H1 (cell line): ENCODE measurements at regions not wholly inside any gene's neighbourhood (a gene's known extent, or its start where the extent isn't known, plus 50 kb on each side); places are given as distances from the start of the nearest gene placed in this dataset.

Source experiments
- CTCF ChIA-PET: fragments of 300-600 bp; sonication (Branson Sonifier 250); formaldehyde crosslinking; loops from one replicate; lab custom pipeline; 2021; ENCODE audit not compliant: partially characterized antibody; lab: Charles Lee
- POLR2A ChIA-PET: fragments of 300-600 bp; sonication (Branson Sonifier 250); formaldehyde crosslinking; loops from one replicate; lab custom pipeline; 2021; ENCODE audit warnings: inconsistent platforms; ENCODE audit not compliant: partially characterized antibody; lab: Charles Lee
- DNase-seq, 2 experiments: peaks; one replicate each; pipeline versions ENCODE4 v3.0.0 to v3.0.0-alpha.2; 2010 to 2022; ENCODE audit warnings: low spot score in 2 of 2, low read depth in 1 of 2, mixed read lengths in 1 of 2
- FAIRE-seq: peaks from 2 replicates; lab custom pipeline; 2011; peaks lifted over from hg19 to GRCh38; lab: Jason Lieb, UNC
- H2AFZ ChIP-seq: 2 replicates; pipeline ENCODE4 v1.8.1; 2012; ENCODE audit warnings: low read length, inconsistent platforms
- H2AK5ac ChIP-seq: 2 replicates; pipeline ENCODE4 v1.6.1; 2013; ENCODE audit warnings: low read depth, low read length
- H2BK120ac ChIP-seq: replicated peaks from 2 replicates; pipeline ENCODE3; 2013; ENCODE audit warnings: low read depth, low read length, inconsistent platforms
- H2BK12ac ChIP-seq: 2 replicates; pipeline ENCODE4 v1.6.1; 2013; ENCODE audit warnings: low read depth, low read length
- H2BK15ac ChIP-seq: 2 replicates; pipeline ENCODE4 v1.6.1; 2013; ENCODE audit warnings: low read length
- H2BK20ac ChIP-seq: 2 replicates; pipeline ENCODE4 v1.6.1; 2013; ENCODE audit warnings: low read length
- H2BK5ac ChIP-seq: 2 replicates; pipeline ENCODE4 v1.6.1; 2013; ENCODE audit warnings: low read depth, low read length
- H3K14ac ChIP-seq: 2 replicates; pipeline ENCODE4 v1.6.1; 2013; ENCODE audit warnings: inconsistent platforms; ENCODE audit not compliant: insufficient read length
- H3K18ac ChIP-seq: 2 replicates; pipeline ENCODE4 v1.6.1; 2013; ENCODE audit warnings: low read length; ENCODE audit errors: extremely low read depth
- H3K23ac ChIP-seq: 2 replicates; pipeline ENCODE4 v1.6.1; 2013; ENCODE audit warnings: inconsistent platforms; ENCODE audit not compliant: insufficient read length
- H3K23me2 ChIP-seq: 2 replicates; pipeline ENCODE4 v1.6.1; 2013; ENCODE audit warnings: low read depth, low read length
- H3K27ac ChIP-seq: 2 replicates; pipeline ENCODE4 v1.6.1; 2011; ENCODE audit warnings: low read depth, low read length, inconsistent platforms
- H3K27me3 ChIP-seq, 4 experiments: replicated peaks in 1 of 4; 1 replicate in 1 of 4; 2 replicates in 3 of 4; pipeline versions ENCODE4 v1.6.1 to v1.8.1; 2011 to 2013; ENCODE audit warnings: low read length in 3 of 4, mild to moderate bottlenecking in 3 of 4, inconsistent platforms in 2 of 4, mixed read lengths in 2 of 4, moderate library complexity in 1 of 4; ENCODE audit not compliant: control insufficient read depth in 3 of 4, insufficient read depth in 3 of 4; ENCODE audit errors: extremely low read depth in 1 of 4
- H3K36me3 ChIP-seq, 4 experiments: 2 replicates each; pipeline versions ENCODE4 v1.6.1 to v1.8.1; 2011 to 2013; ENCODE audit warnings: mild to moderate bottlenecking in 4 of 4, low read length in 3 of 4, moderate library complexity in 2 of 4, control low read depth in 1 of 4, inconsistent platforms in 1 of 4; ENCODE audit not compliant: insufficient read depth in 4 of 4, control insufficient read depth in 2 of 4
- H3K4ac ChIP-seq: replicated peaks from 2 replicates; pipeline ENCODE3; 2013; ENCODE audit warnings: low read length, low read depth, mixed read lengths, inconsistent platforms; ENCODE audit not compliant: insufficient read length
- H3K4me1 ChIP-seq, 4 experiments: replicated peaks in 1 of 4; 1 replicate in 1 of 4; 2 replicates in 3 of 4; pipeline versions ENCODE4 v1.6.1 to v1.8.1; 2011 to 2013; ENCODE audit warnings: low read length in 3 of 4, inconsistent platforms in 2 of 4, mixed read lengths in 1 of 4; ENCODE audit not compliant: insufficient read depth in 4 of 4, control insufficient read depth in 3 of 4
- H3K4me2 ChIP-seq, 2 experiments: 2 replicates each; pipeline versions ENCODE4 v1.6.1 to v1.8.1; 2011 to 2013; ENCODE audit warnings: low read depth in 2 of 2, low read length in 2 of 2, control low read depth in 1 of 2, inconsistent platforms in 1 of 2, mild to moderate bottlenecking in 1 of 2; ENCODE audit not compliant: insufficient read depth in 1 of 2
- H3K4me3 ChIP-seq, 4 experiments: fragments of 200-600, 300-600 bp in 1 of 4; sonication (generic), shearing (Covaris generic), sonication (Bioruptor Twin) in 1 of 4; 2 replicates each; pipeline versions ENCODE4 v1.5.1 to v1.8.1; 2011 to 2016; ENCODE audit warnings: low read length in 4 of 4, low read depth in 3 of 4, control low read depth in 2 of 4, inconsistent platforms in 2 of 4, mild to moderate bottlenecking in 2 of 4, mixed read lengths in 1 of 4, moderate library complexity in 1 of 4; ENCODE audit not compliant: insufficient read depth in 2 of 4; ENCODE audit errors: extremely low read depth in 1 of 4
- H3K56ac ChIP-seq: replicated peaks from 2 replicates; pipeline ENCODE3; 2013; ENCODE audit warnings: low read depth, mild to moderate bottlenecking, mixed read lengths, low read length, inconsistent platforms; ENCODE audit not compliant: insufficient read length
- H3K79me1 ChIP-seq: 2 replicates; pipeline ENCODE4 v1.6.1; 2013; ENCODE audit warnings: low read depth, low read length, control low read depth
- H3K79me2 ChIP-seq, 2 experiments: 2 replicates each; pipeline versions ENCODE4 v1.6.1 to v1.8.1; 2012 to 2013; ENCODE audit warnings: low read length in 2 of 2, mild to moderate bottlenecking in 2 of 2, inconsistent platforms in 1 of 2; ENCODE audit not compliant: insufficient read depth in 2 of 2, control insufficient read depth in 1 of 2
- H3K9ac ChIP-seq, 4 experiments: replicated peaks in 1 of 4; 1 replicate in 1 of 4; 2 replicates in 3 of 4; pipeline versions ENCODE4 v1.6.1 to v1.8.1; 2011 to 2013; ENCODE audit warnings: low read depth in 3 of 4, low read length in 3 of 4, control low read depth in 2 of 4, mild to moderate bottlenecking in 2 of 4, moderate library complexity in 2 of 4, inconsistent platforms in 1 of 4; ENCODE audit errors: extremely low read depth in 1 of 4
- H3K9me3 ChIP-seq, 2 experiments: 2 replicates each; pipeline versions ENCODE4 v1.6.1 to v1.8.1; 2012 to 2013; ENCODE audit warnings: mild to moderate bottlenecking in 2 of 2, moderate library complexity in 2 of 2, control low read depth in 1 of 2, inconsistent platforms in 1 of 2, low read depth in 1 of 2, low read length in 1 of 2, mixed read lengths in 1 of 2; ENCODE audit not compliant: insufficient read depth in 2 of 2
- H4K20me1 ChIP-seq, 2 experiments: replicated peaks in 1 of 2; 2 replicates each; pipeline versions ENCODE3 to v1.8.1; 2011 to 2013; ENCODE audit warnings: inconsistent platforms in 2 of 2, low read length in 2 of 2, mild to moderate bottlenecking in 1 of 2; ENCODE audit not compliant: insufficient read depth in 2 of 2, control insufficient read depth in 1 of 2
- H4K5ac ChIP-seq: 2 replicates; pipeline ENCODE4 v1.6.1; 2013; ENCODE audit warnings: low read length, low read depth, mixed read lengths, inconsistent platforms; ENCODE audit not compliant: insufficient read length
- H4K8ac ChIP-seq: 2 replicates; pipeline ENCODE4 v1.8.0; 2013; ENCODE audit warnings: mild to moderate bottlenecking, moderate library complexity, low read length, inconsistent platforms; ENCODE audit not compliant: insufficient read depth; ENCODE audit errors: extremely low read depth
- H4K91ac ChIP-seq: replicated peaks from 2 replicates; pipeline ENCODE3; 2013; ENCODE audit warnings: low read length, mixed read lengths, inconsistent platforms; ENCODE audit not compliant: insufficient read length
- CHD2 ChIP-seq: IDR thresholded peaks from 2 replicates; pipeline ENCODE4 v1.6.1; 2012; ENCODE audit warnings: low read length, improper control_type of control experiment
- EZH2 ChIP-seq: fragments of 200-600 bp; sonication (generic); IDR thresholded peaks from 2 replicates; pipeline ENCODE4 v1.7.1; 2012; ENCODE audit warnings: low read depth, mild to moderate bottlenecking, moderate library complexity, low read length, inconsistent platforms; ENCODE audit not compliant: severe bottlenecking
- FOSL1 ChIP-seq: IDR thresholded peaks from 2 replicates; pipeline ENCODE4 v1.6.1; 2011; ENCODE audit warnings: mild to moderate bottlenecking, low read depth, low read length, moderate library complexity; ENCODE audit not compliant: insufficient read depth
- POU5F1 ChIP-seq: IDR thresholded peaks from 2 replicates; pipeline ENCODE4 v1.6.1; 2011; ENCODE audit warnings: low read depth, mild to moderate bottlenecking, low read length, moderate library complexity
- RNF2 ChIP-seq: fragments of 200-900, 300-1000 bp; sonication (generic); IDR thresholded peaks from 2 replicates; pipeline ENCODE4 v1.7.1; 2016; ENCODE audit warnings: borderline replicate concordance, low read depth, mild to moderate bottlenecking, antibody characterized with exemption, low read length; ENCODE audit not compliant: poor library complexity, severe bottlenecking; ENCODE audit errors: missing control alignments
- SIN3A ChIP-seq, 2 experiments: IDR thresholded peaks in 1 of 2; conservative IDR thresholded peaks in 1 of 2; 2 replicates each; pipeline ENCODE4 v1.6.1; 2011 to 2012; ENCODE audit warnings: low read length in 2 of 2, improper control_type of control experiment in 1 of 2, low read depth in 1 of 2, mild to moderate bottlenecking in 1 of 2
- SUZ12 ChIP-seq: fragments of 200-600 bp; sonication (generic); IDR thresholded peaks from 2 replicates; pipeline ENCODE4 v1.6.1; 2012; ENCODE audit warnings: mild to moderate bottlenecking, inconsistent platforms, low read length, moderate library complexity, mixed read lengths
- TAF1 ChIP-seq: IDR thresholded peaks from 2 replicates; pipeline ENCODE4 v1.6.1; 2011; ENCODE audit warnings: mild to moderate bottlenecking, low read depth, low read length
- TCF12 ChIP-seq: IDR thresholded peaks from 2 replicates; pipeline ENCODE4 v1.6.1; 2011; ENCODE audit warnings: low read depth, mild to moderate bottlenecking, low read length
- WGBS, 2 experiments: shearing (Covaris generic) in 1 of 2; methylation state at CpG; one replicate each; pipeline versions ENCODE4 v1.1.6 to v1.1.7; 2013 to 2015; ENCODE audit warnings: low lambda C conversion rate in 2 of 2, mixed read lengths in 2 of 2, inconsistent platforms in 1 of 2, low coverage in 1 of 2, missing lambda C conversion rate in 1 of 2; ENCODE audit not compliant: insufficient replicate concordance in 2 of 2, insufficient coverage in 1 of 2, insufficient read length in 1 of 2; ENCODE audit errors: extremely low coverage in 1 of 2, missing lambda C conversion rate in 1 of 2; 5-methylcytosine and 5-hydroxymethylcytosine counted together
- TF ChIP-seq, protein P1 (sequence below): IDR thresholded peaks from 2 replicates; pipeline ENCODE4 v1.6.1; 2012; ENCODE audit warnings: inconsistent platforms
- TF ChIP-seq, protein P2 (sequence below): IDR thresholded peaks from 2 replicates; pipeline ENCODE4 v1.6.1; 2012; ENCODE audit warnings: inconsistent platforms
- TF ChIP-seq, protein P3 (sequence below): IDR thresholded peaks from 2 replicates; pipeline ENCODE4 v1.6.1; 2011; ENCODE audit warnings: low read length, improper control_type of control experiment

DNA sequence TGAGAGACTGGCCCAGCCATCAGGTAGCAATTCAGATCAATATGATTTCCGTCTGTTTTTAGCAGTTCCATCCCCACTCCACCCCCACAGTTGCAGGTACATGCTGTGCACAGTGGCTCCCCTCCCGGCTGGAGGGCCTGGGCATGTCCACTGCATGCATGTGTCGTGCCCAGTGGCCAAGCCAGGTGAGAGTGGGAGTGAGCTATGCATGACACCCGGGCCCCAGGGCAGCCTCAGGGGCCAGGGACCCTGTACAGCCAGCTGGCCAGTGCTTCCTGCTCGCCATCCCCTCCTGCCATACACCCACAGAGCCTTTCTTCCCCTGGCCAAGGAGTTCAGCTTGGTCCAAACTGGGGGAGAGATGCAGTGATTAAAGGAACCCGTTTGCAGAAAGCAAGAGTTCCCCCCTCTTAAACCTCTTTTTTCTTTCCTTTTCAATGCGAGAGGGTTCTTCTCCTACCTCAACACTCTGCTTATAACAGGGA is 135.3 kb downstream of the THBS2 start:
- no peaks in the 10 kb centered on the region for H3K79me1 ChIP-seq
- H3K27me3 ChIP-seq = no peaks in the 10 kb centered on the region
- no peak overlapping the region for H3K56ac ChIP-seq
- no peaks in the 10 kb centered on the region for H3K36me3 ChIP-seq
- ChIA-PET CTCF (interaction anchor here (0.6 kb wide), 1 partner anchor 967 kb away, joined by 3 read pairs; no protein-coding TSS in a partner anchor), POLR2A (no interaction called here)
- H2AK5ac ChIP-seq = no peak overlapping the region
- no peak overlapping the region for H3K14ac ChIP-seq
- H3K4ac ChIP-seq = no peak overlapping the region
- H4K20me1 ChIP-seq = no peaks in the 10 kb centered on the region
- H3K79me2 ChIP-seq = no peaks in the 10 kb centered on the region
- no peak overlapping the region for H2BK5ac ChIP-seq
- no peak overlapping the region for H3K18ac ChIP-seq
- no peak overlapping the region for H2BK12ac ChIP-seq
- H2AFZ ChIP-seq = no peak overlapping the region
- no peak overlapping the region for H3K23ac ChIP-seq
- H3K9me3 ChIP-seq = peaks cover 0 to 3% of the 10 kb centered on the region in 2 experiments; a peak in 1 of 4 replicates
- FAIRE-seq (no peak), DNase-seq (no peak)
- no peak overlapping the region for H2BK120ac ChIP-seq
- 91% methylated on average over 7 of the region's 7 CpGs; no CpG with 5 or more reads in 1 of the 2 experiments for whole genome bisulfite sequencing, 2 experiments
- H3K9ac ChIP-seq = no peak overlapping the region
- no peak overlapping the region for H3K4me3 ChIP-seq
- no peaks in the 10 kb centered on the region; a peak in 1 of 7 replicates for H3K4me1 ChIP-seq
- H3K27ac ChIP-seq = no peak overlapping the region
- H2BK20ac ChIP-seq = no peak overlapping the region
- no peak overlapping the region for H2BK15ac ChIP-seq
- no peak overlapping the region for H4K8ac ChIP-seq
- H3K23me2 ChIP-seq = no peaks in the 10 kb centered on the region
- H3K4me2 ChIP-seq = no peak overlapping the region
- H4K91ac ChIP-seq = no peak overlapping the region
- H4K5ac ChIP-seq = no peak overlapping the region
- TF ChIP-seq, protein P1, sequence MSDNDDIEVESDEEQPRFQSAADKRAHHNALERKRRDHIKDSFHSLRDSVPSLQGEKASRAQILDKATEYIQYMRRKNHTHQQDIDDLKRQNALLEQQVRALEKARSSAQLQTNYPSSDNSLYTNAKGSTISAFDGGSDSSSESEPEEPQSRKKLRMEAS = no peak
- TF ChIP-seq POU5F1 = no peak
- no peak for TF ChIP-seq CHD2
- TF ChIP-seq, protein P2, sequence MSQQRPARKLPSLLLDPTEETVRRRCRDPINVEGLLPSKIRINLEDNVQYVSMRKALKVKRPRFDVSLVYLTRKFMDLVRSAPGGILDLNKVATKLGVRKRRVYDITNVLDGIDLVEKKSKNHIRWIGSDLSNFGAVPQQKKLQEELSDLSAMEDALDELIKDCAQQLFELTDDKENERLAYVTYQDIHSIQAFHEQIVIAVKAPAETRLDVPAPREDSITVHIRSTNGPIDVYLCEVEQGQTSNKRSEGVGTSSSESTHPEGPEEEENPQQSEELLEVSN = no peak
- no peak for TF ChIP-seq EZH2
- TF ChIP-seq RNF2 = no peak
- no peak for TF ChIP-seq FOSL1
- TF ChIP-seq TAF1 = no peak
- TF ChIP-seq SUZ12 = no peak
- TF ChIP-seq, protein P3, sequence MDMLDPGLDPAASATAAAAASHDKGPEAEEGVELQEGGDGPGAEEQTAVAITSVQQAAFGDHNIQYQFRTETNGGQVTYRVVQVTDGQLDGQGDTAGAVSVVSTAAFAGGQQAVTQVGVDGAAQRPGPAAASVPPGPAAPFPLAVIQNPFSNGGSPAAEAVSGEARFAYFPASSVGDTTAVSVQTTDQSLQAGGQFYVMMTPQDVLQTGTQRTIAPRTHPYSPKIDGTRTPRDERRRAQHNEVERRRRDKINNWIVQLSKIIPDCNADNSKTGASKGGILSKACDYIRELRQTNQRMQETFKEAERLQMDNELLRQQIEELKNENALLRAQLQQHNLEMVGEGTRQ = no peak
- TF ChIP-seq SIN3A (conservative IDR thresholded peaks at IDR 0.05 in 1 of 2, IDR thresholded peaks at IDR 0.05 in 1 of 2; ENCODE audit: low read depth in 1 of 2, low read length in 2 of 2) = no peak
- no peak for TF ChIP-seq TCF12
